A549 (cell line): ENCODE measurements at regions not wholly inside any gene's neighbourhood (a gene's known extent, or its start where the extent isn't known, plus 50 kb on each side); places are given as distances from the start of the nearest gene placed in this dataset.
A peak's percentile ranks its signal among the peaks of the same experiment; 100 is the strongest.

Experiments
- ATAC-seq, 2 experiments: fragments of 200-7000 bp in 1 of 2; fragments of >200 bp in 1 of 2; cut with Nextera tagmentation in 1 of 2; cut with Tn5 transposase in 1 of 2; 3 replicates each; pipeline versions ENCODE4 v1.8.0 to v1.9.1; 2018 to 2020; ENCODE audit warnings: mild to moderate bottlenecking in 1 of 2, moderate library complexity in 1 of 2
- CTCF ChIA-PET: fragments of 300-600 bp; sonication (Branson Sonifier 250); formaldehyde crosslinking; extraction: SDS; loops from one replicate; lab custom pipeline; 2021; ENCODE audit warnings: antibody characterized with exemption, inconsistent platforms; lab: Yijun Ruan, JAX
- POLR2A ChIA-PET: fragments of 350-600 bp; formaldehyde crosslinking; extraction: SDS; loops from one replicate; lab custom pipeline; 2021; ENCODE audit warnings: antibody characterized with exemption, inconsistent platforms; lab: Yijun Ruan, JAX
- DNase-seq, 2 experiments: peaks; one replicate each; pipeline versions ENCODE4 v3.0.0 to v3.0.0-alpha.2; 2011 to 2016; ENCODE audit warnings: low read depth in 1 of 2, low spot score in 1 of 2
- FAIRE-seq: peaks from 2 replicates; lab custom pipeline; 2011; peaks lifted over from hg19 to GRCh38; lab: Jason Lieb, UNC
- H3K27ac ChIP-seq, 2 experiments: fragments of >200 bp; sonication (Bioruptor Twin); formaldehyde crosslinking; 3 replicates each; pipeline ENCODE4 v1.5.1; 2016 to 2017
- H3K4me1 ChIP-seq: fragments of >200 bp; sonication (Bioruptor Twin); formaldehyde crosslinking; 3 replicates; pipeline ENCODE4 v1.6.1; 2016
- H3K4me2 ChIP-seq: fragments of >200 bp; sonication (Bioruptor Twin); formaldehyde crosslinking; 3 replicates; pipeline ENCODE4 v1.6.1; 2016
- H3K4me3 ChIP-seq: fragments of >200 bp; sonication (Bioruptor Twin); formaldehyde crosslinking; 3 replicates; pipeline ENCODE4 v1.5.1; 2016
- H3K9me3 ChIP-seq: fragments of >200 bp; sonication (Bioruptor Twin); formaldehyde crosslinking; 3 replicates; pipeline ENCODE4 v1.6.1; 2016
- BCL3 ChIP-seq: fragments of >200 bp; sonication (Bioruptor Twin); formaldehyde crosslinking; IDR thresholded peaks from 3 replicates; pipeline ENCODE4 v1.6.1; 2016
- BHLHE40 ChIP-seq: IDR thresholded peaks from 2 replicates; pipeline ENCODE4 v1.6.1; 2012; ENCODE audit warnings: low read depth, low read length, inconsistent platforms
- CBX2 ChIP-seq: fragments of 200-600 bp; sonication (generic); IDR thresholded peaks from 2 replicates; pipeline ENCODE4 v1.6.1; 2016; ENCODE audit warnings: low read depth, mild to moderate bottlenecking, borderline replicate concordance
- CEBPB ChIP-seq, 2 experiments: fragments of >200 bp in 1 of 2; sonication (Bioruptor Twin) in 1 of 2; formaldehyde crosslinking in 1 of 2; IDR thresholded peaks; 2 replicates each; pipeline ENCODE4 v1.6.1; 2012 to 2016
- E2F6 ChIP-seq: IDR thresholded peaks from 2 replicates; pipeline ENCODE4 v1.6.1; 2012; ENCODE audit warnings: low read depth, borderline replicate concordance
- EHF ChIP-seq: fragments of 250-450 bp; sonication (Bioruptor Pico); IDR thresholded peaks from 2 replicates; pipeline ENCODE4 v1.5.0; 2020; ENCODE audit warnings: mild to moderate bottlenecking
- EP300 ChIP-seq, 2 experiments: fragments of >200 bp; sonication (Bioruptor Twin); formaldehyde crosslinking; IDR thresholded peaks; 2 replicates in 1 of 2; 3 replicates in 1 of 2; pipeline ENCODE4 v1.6.1; 2016 to 2017
- ESRRA ChIP-seq: fragments of 150-350 bp; IDR thresholded peaks from 2 replicates; pipeline ENCODE4 v1.6.1; 2014; ENCODE audit warnings: mild to moderate bottlenecking, low read length, borderline replicate concordance
- FOSL2 ChIP-seq, 2 experiments: fragments of 450-650 bp in 1 of 2; fragments of >200 bp in 1 of 2; sonication (Bioruptor Twin) in 1 of 2; formaldehyde crosslinking; IDR thresholded peaks; 2 replicates each; pipeline versions ENCODE4 v1.5.0 to v1.6.1; 2016 to 2020; ENCODE audit warnings: mild to moderate bottlenecking in 1 of 2, moderate library complexity in 1 of 2
- FOXS1 ChIP-seq: fragments of 250-450 bp; sonication (Bioruptor Pico); IDR thresholded peaks from 2 replicates; pipeline ENCODE4 v1.5.0; 2020; ENCODE audit warnings: mild to moderate bottlenecking, moderate library complexity
- GATA3 ChIP-seq: IDR thresholded peaks from 2 replicates; pipeline ENCODE4 v1.6.1; 2012; ENCODE audit warnings: borderline replicate concordance
- HDAC2 ChIP-seq: fragments of 200-600 bp; sonication (generic); IDR thresholded peaks from 2 replicates; pipeline ENCODE4 v1.6.1; 2016
- HES2 ChIP-seq: fragments of >200 bp; sonication (Bioruptor Twin); formaldehyde crosslinking; IDR thresholded peaks from 2 replicates; pipeline ENCODE4 v1.6.1; 2016
- HEYL ChIP-seq: fragments of 250-450 bp; sonication (Bioruptor Pico); IDR thresholded peaks from 2 replicates; pipeline ENCODE4 v1.8.0; 2021; ENCODE audit warnings: mild to moderate bottlenecking, moderate library complexity
- HOXA7 ChIP-seq: fragments of 250-450 bp; sonication (Bioruptor Pico); IDR thresholded peaks from 2 replicates; pipeline ENCODE4 v1.5.0; 2020; ENCODE audit warnings: mild to moderate bottlenecking, moderate library complexity
- HOXB13 ChIP-seq: fragments of 250-450 bp; sonication (Bioruptor Pico); IDR thresholded peaks from 2 replicates; pipeline ENCODE4 v1.5.0; 2020; ENCODE audit warnings: low read depth, mild to moderate bottlenecking, moderate library complexity
- JUN ChIP-seq, 2 experiments: fragments of >200 bp; sonication (Bioruptor Twin); formaldehyde crosslinking; IDR thresholded peaks; 2 replicates in 1 of 2; 3 replicates in 1 of 2; pipeline ENCODE4 v1.6.1; 2016 to 2017
- JUNB ChIP-seq: fragments of >200 bp; sonication (Bioruptor Twin); formaldehyde crosslinking; IDR thresholded peaks from 2 replicates; pipeline ENCODE4 v1.6.1; 2016
- KDM1A ChIP-seq: fragments of 200-600 bp; sonication (generic); IDR thresholded peaks from 2 replicates; pipeline ENCODE4 v1.6.1; 2016; ENCODE audit warnings: low read depth, mild to moderate bottlenecking
- MAX ChIP-seq: IDR thresholded peaks from 2 replicates; pipeline ENCODE4 v1.6.1; 2012
- MYC ChIP-seq: IDR thresholded peaks from 2 replicates; pipeline ENCODE4 v1.6.1; 2012; ENCODE audit warnings: mild to moderate bottlenecking, inconsistent platforms, low read length, improper control_type of control experiment, borderline replicate concordance
- NFE2L2 ChIP-seq: fragments of 150-350 bp; conservative IDR thresholded peaks from 2 replicates; pipeline ENCODE4 v1.6.1; 2014; ENCODE audit warnings: low read length
- PBX3 ChIP-seq: IDR thresholded peaks from 2 replicates; pipeline ENCODE4 v1.6.1; 2012
- PHF8 ChIP-seq: fragments of 200-600 bp; sonication (generic); IDR thresholded peaks from 2 replicates; pipeline ENCODE4 v1.6.1; 2016; ENCODE audit warnings: low read depth, mild to moderate bottlenecking, antibody characterized with exemption, moderate library complexity, borderline replicate concordance
- POLR2A ChIP-seq: IDR thresholded peaks from 2 replicates; pipeline ENCODE4 v1.6.1; 2012; ENCODE audit warnings: mild to moderate bottlenecking, low read length
- POLR2AphosphoS2 ChIP-seq: conservative IDR thresholded peaks from 2 replicates; pipeline ENCODE4 v1.6.1; 2012; ENCODE audit warnings: low read length, improper control_type of control experiment, inconsistent platforms
- RAD21 ChIP-seq, 2 experiments: fragments of >200 bp in 1 of 2; sonication (Bioruptor Twin) in 1 of 2; formaldehyde crosslinking in 1 of 2; IDR thresholded peaks in 1 of 2; conservative IDR thresholded peaks in 1 of 2; 2 replicates in 1 of 2; 3 replicates in 1 of 2; pipeline ENCODE4 v1.6.1; 2012 to 2018; ENCODE audit warnings: inconsistent platforms in 1 of 2
- REST ChIP-seq: fragments of 200-600 bp; sonication (generic); IDR thresholded peaks from 2 replicates; pipeline ENCODE4 v1.6.1; 2016; ENCODE audit warnings: antibody characterized with exemption, mild to moderate bottlenecking, moderate library complexity
- SREBF2 ChIP-seq: fragments of 450-650 bp; IDR thresholded peaks from 2 replicates; pipeline ENCODE4 v1.6.1; 2014; ENCODE audit warnings: mild to moderate bottlenecking, moderate library complexity
- ZFP36 ChIP-seq: fragments of 450-650 bp; IDR thresholded peaks from 2 replicates; pipeline ENCODE4 v1.6.1; 2014; ENCODE audit warnings: borderline replicate concordance; ENCODE audit not compliant: partially characterized antibody
- WGBS: methylation state at CpG from one replicate; pipeline ENCODE4 v1.1.6; 2017; ENCODE audit errors: missing lambda C conversion rate; 5-methylcytosine and 5-hydroxymethylcytosine counted together

GRCh38 chrX:9222299-9222698, 188.4 kb upstream of the FAM9B start (continued):
- no peak for TF ChIP-seq PHF8

- H3K4me2 ChIP-seq = no peak overlapping the region
- no peak overlapping the region for H3K4me3 ChIP-seq
- TF ChIP-seq HDAC2 (no peak), CEBPB (IDR thresholded peaks at IDR 0.05) (no peak), ESRRA (no peak), MAX (no peak), ZFP36 (no peak), MYC (no peak)
- peaks cover 12% of the 10 kb centered on the region; the same call in 2 of the 3 replicates for H3K4me1 ChIP-seq
- CTCF ChIA-PET = interaction anchor here (0.6 kb wide), 1 partner anchor 72 kb away, joined by 3 read pairs; no protein-coding TSS in a partner anchor
- no peak for ATAC-seq
- no peak for FAIRE-seq
- H3K9me3 ChIP-seq = no peaks in the 10 kb centered on the region
- no peak for DNase-seq
- POLR2A ChIA-PET = interaction anchor here (0.6 kb wide), 1 partner anchor 61 kb away, joined by 3 read pairs; no protein-coding TSS in a partner anchor
- WGBS = 67% methylated on average over 6 of the region's 6 CpGs
- H3K27ac ChIP-seq = no peak overlapping the region
These were observed 193.3 kb upstream of the FAM9B start for GRCh38 chrX:9227276-9227675.

- DNase-seq (peak; percentile 48 to 60), FAIRE-seq (peak; percentile 100), ATAC-seq (peak; percentile 74 to 76)
- H3K4me3 ChIP-seq = no peak overlapping the region
- POLR2A ChIA-PET = no interaction called here
- 6% methylated on average over 5 of the region's 5 CpGs for WGBS
- CTCF ChIA-PET = interaction anchor here (1.0 kb wide), 1 partner anchor 48 kb away, joined by 4 read pairs; no protein-coding TSS in a partner anchor
- no peaks in the 10 kb centered on the region for H3K9me3 ChIP-seq
- H3K27ac ChIP-seq = peak overlapping the region in 1 of 2 experiments; percentile 57; a peak in 2 of 6 replicates
- H3K4me2 ChIP-seq = peak overlapping the region; percentile 41
- H3K4me1 ChIP-seq = peaks cover 12% of the 10 kb centered on the region; the same call in 2 of the 3 replicates
- TF ChIP-seq HOXA7 (CRISPR knock-in tag) = no peak
- no peak for TF ChIP-seq NFE2L2
- TF ChIP-seq FOXS1 = no peak
- no peak for TF ChIP-seq HOXB13 (CRISPR knock-in tag)
- TF ChIP-seq FOSL2 (IDR thresholded peaks at IDR 0.05) = 0 out of 2 replicates have a peak, but pooled peaks have one; percentile 32
- TF ChIP-seq FOSL2 (CRISPR knock-in tag; IDR thresholded peaks at IDR 0.05) = peak; percentile 60
- no peak for TF ChIP-seq POLR2A
- no peak for TF ChIP-seq POLR2AphosphoS2
- TF ChIP-seq MAX = peak; percentile 71
- TF ChIP-seq HEYL (CRISPR knock-in tag) = no peak
- no peak for TF ChIP-seq BHLHE40
- no peak for TF ChIP-seq HES2
- no peak for TF ChIP-seq CEBPB (IDR thresholded peaks at IDR 0.05)
- no peak for TF ChIP-seq PBX3
- no peak for TF ChIP-seq BCL3
- TF ChIP-seq JUN (IDR thresholded peaks at IDR 0.05) = no peak
- TF ChIP-seq RAD21 (conservative IDR thresholded peaks at IDR 0.05 in 1 of 2, IDR thresholded peaks at IDR 0.05 in 1 of 2) = 0 out of 5 replicates have a peak, but pooled peaks of 1 of the 2 experiments have one; percentile 1
- TF ChIP-seq SREBF2 = no peak
- no peak for TF ChIP-seq EP300 (IDR thresholded peaks at IDR 0.05)
- TF ChIP-seq EHF = no peak
- TF ChIP-seq CBX2 = no peak
- no peak for TF ChIP-seq KDM1A
- TF ChIP-seq REST = no peak
- no peak for TF ChIP-seq E2F6
- TF ChIP-seq ESRRA = no peak
- peak; percentile 46; the same call in 1 of the 2 replicates for TF ChIP-seq GATA3
- peak; percentile 56 for TF ChIP-seq JUNB
These were observed 197.6 kb upstream of the FAM9B start for GRCh38 chrX:9231491-9231890.
